Calu3 (cell line): ENCODE measurements at regions not wholly inside any gene's neighbourhood (a gene's known extent, or its start where the extent isn't known, plus 50 kb on each side); places are given as distances from the start of the nearest gene placed in this dataset.

Experiments
- BruUV-seq: library from RNA; stranded (reverse); fragments of 400-500 nt; replicated peaks from 2 replicates; lab custom pipeline; 2021; lab: Mats Ljungman, UMichigan
- CTCF ChIA-PET: fragments of 300-600 bp; sonication (Branson Sonifier 250); formaldehyde crosslinking; loops from one replicate; lab custom pipeline; 2022; ENCODE audit warnings: antibody characterized with exemption; lab: Charles Lee
- DNase-seq: peaks from one replicate; pipeline ENCODE4 v3.0.0; 2022
- H3K27ac Mint-ChIP-seq: one replicate; pipeline ENCODE4 v1.8.0; 2022; ENCODE audit warnings: mixed read lengths; ENCODE audit not compliant: unreplicated experiment
- H3K27me3 Mint-ChIP-seq: one replicate; pipeline ENCODE4 v1.8.0; 2022; ENCODE audit warnings: mixed read lengths; ENCODE audit not compliant: unreplicated experiment
- H3K36me3 Mint-ChIP-seq: one replicate; pipeline ENCODE4 v1.8.0; 2022; ENCODE audit warnings: mild to moderate bottlenecking, moderate library complexity, mixed read lengths; ENCODE audit not compliant: insufficient read depth, unreplicated experiment
- H3K4me1 Mint-ChIP-seq: one replicate; pipeline ENCODE4 v1.8.0; 2022; ENCODE audit warnings: mild to moderate bottlenecking, low read depth, mixed read lengths; ENCODE audit not compliant: unreplicated experiment
- H3K4me3 Mint-ChIP-seq: one replicate; pipeline ENCODE4 v1.8.0; 2022; ENCODE audit warnings: mild to moderate bottlenecking, low read depth, moderate library complexity, mixed read lengths; ENCODE audit not compliant: unreplicated experiment
- H3K9me3 Mint-ChIP-seq: one replicate; pipeline ENCODE4 v1.8.0; 2022; ENCODE audit warnings: low read depth, mixed read lengths; ENCODE audit not compliant: unreplicated experiment
- intact Hi-C: fragments of 100-400 bp; cut with micrococcal nuclease; formaldehyde crosslinking; loops from one replicate; pipeline ENCODE4 v1.10.0; 2022; ENCODE audit not compliant: unreplicated experiment
- TF ChIP-seq, protein P1 (sequence below): fragments of 200-600 bp; IDR thresholded peaks from one replicate; pipeline ENCODE4 v1.8.0; 2022; ENCODE audit warnings: antibody characterized with exemption; ENCODE audit not compliant: unreplicated experiment

DNA sequence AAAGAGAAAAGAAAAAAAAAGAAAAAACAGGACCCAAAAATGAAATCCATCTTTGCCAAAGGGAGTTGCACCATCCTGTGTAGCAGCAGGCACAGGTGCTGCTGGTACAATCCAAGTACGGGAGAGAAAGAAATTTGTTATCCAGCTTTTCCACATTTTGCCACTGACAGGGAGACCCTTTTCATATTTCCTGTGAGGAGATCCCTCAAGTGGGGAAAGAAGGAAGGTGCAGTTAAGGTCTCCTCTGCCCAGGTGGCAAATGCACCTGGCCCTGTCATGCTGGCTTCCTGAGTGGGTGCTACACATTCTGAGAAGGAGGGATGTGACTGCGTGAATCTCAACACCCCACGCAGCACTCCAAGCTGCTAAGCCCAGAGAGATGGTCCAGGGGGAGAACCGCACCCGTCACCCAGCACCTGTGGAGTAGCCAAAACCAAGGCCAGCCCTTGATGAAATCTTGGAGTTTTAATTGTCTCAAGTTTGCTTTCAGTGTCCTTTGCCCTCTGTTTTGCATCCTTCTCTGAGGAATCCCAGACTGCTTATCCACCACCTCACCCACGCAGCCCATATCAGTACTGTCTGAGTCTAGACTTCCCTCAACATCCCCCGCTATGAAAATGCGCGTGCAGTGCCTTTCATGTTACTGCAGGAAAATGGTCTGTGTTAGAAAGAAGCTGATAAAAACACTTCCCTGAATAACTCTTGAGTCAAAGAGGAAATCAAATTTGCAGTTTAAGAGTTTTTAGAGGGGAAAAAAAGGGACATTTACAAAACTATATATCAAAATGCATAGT lies 141.9 kb upstream of the THBS1 start:
- Mint-ChIP-seq H3K36me3 (no peaks in the 10 kb centered on the region), H3K4me3 (no peak overlapping the region), H3K9me3 (no peaks in the 10 kb centered on the region), H3K27me3 (no peaks in the 10 kb centered on the region), H3K27ac (no peak overlapping the region), H3K4me1 (no peaks in the 10 kb centered on the region)
- BruUV-seq = no TSS peak
- DNase-seq = no peak
- CTCF ChIA-PET = interaction anchor here (1.3 kb wide), 1 partner anchor 266 kb away, joined by 7 read pairs; no protein-coding TSS in a partner anchor
- intact Hi-C loops = loop anchor here (5.0 to 10.0 kb wide), 2 partner anchors 124 to 257 kb away; no protein-coding TSS in a partner anchor
- TF ChIP-seq, protein P1, sequence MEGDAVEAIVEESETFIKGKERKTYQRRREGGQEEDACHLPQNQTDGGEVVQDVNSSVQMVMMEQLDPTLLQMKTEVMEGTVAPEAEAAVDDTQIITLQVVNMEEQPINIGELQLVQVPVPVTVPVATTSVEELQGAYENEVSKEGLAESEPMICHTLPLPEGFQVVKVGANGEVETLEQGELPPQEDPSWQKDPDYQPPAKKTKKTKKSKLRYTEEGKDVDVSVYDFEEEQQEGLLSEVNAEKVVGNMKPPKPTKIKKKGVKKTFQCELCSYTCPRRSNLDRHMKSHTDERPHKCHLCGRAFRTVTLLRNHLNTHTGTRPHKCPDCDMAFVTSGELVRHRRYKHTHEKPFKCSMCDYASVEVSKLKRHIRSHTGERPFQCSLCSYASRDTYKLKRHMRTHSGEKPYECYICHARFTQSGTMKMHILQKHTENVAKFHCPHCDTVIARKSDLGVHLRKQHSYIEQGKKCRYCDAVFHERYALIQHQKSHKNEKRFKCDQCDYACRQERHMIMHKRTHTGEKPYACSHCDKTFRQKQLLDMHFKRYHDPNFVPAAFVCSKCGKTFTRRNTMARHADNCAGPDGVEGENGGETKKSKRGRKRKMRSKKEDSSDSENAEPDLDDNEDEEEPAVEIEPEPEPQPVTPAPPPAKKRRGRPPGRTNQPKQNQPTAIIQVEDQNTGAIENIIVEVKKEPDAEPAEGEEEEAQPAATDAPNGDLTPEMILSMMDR = no peak

DNA sequence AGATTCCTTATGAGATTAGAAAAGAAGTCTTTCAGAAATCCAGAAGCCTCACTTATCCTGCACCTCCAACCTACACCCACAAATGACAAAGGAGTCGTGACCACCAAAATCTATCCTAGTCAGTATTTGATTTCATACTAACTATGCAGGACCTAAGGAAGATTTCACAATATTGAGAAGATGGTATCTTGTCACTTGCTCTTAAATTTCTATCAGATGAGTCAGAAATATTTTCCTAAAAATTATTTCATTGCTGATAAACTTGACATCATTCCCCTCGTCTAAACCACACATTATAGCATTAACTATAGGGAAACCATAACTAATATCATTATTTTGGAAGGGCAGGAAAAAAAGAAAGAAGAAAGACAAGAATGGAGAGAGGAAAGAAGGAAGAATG lies 138.0 kb upstream of the THBS1 start:
- H3K27ac Mint-ChIP-seq = no peak overlapping the region
- CTCF ChIA-PET = no interaction called here
- H3K27me3 Mint-ChIP-seq = no peaks in the 10 kb centered on the region
- TF ChIP-seq, protein P1 = no peak
- no TSS peak for BruUV-seq
- H3K36me3 Mint-ChIP-seq = no peaks in the 10 kb centered on the region
- H3K4me3 Mint-ChIP-seq = no peak overlapping the region
- H3K9me3 Mint-ChIP-seq = no peaks in the 10 kb centered on the region
- intact Hi-C loops = no loop called here
- no peaks in the 10 kb centered on the region for H3K4me1 Mint-ChIP-seq
- no peak for DNase-seq

DNA sequence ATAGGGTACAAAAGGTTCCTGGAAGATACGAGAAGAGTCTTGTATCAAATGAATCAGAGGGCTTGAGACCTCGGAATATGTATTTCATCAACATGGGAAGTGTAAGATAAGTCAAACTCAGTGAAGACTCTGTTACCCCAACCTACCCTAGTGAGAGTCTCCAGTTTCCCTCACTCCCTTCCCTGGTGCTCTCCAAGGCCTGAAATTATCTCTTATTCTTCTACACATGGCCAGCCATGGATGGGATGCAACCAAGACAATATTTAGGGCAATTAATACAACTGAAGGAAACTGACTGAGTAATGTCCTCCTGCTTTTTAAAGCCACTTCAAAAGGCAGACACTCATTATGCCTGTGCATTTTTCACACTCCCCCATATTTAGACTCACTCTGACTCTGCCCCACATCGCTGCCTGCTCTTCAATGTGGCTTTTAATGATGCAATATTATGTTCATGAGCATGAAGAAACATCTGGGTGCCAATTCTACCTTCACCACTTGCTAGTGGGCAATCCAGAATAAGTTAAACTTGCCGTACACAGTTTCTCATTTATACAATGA lies 137.1 kb upstream of the THBS1 start:
- Mint-ChIP-seq H3K4me1 (no peaks in the 10 kb centered on the region), H3K9me3 (no peaks in the 10 kb centered on the region), H3K36me3 (no peaks in the 10 kb centered on the region), H3K27me3 (no peaks in the 10 kb centered on the region), H3K4me3 (no peak overlapping the region), H3K27ac (no peak overlapping the region)
- BruUV-seq = no TSS peak
- intact Hi-C loops = no loop called here
- no peak for DNase-seq
- CTCF ChIA-PET = no interaction called here
- TF ChIP-seq, protein P1 = no peak

DNA sequence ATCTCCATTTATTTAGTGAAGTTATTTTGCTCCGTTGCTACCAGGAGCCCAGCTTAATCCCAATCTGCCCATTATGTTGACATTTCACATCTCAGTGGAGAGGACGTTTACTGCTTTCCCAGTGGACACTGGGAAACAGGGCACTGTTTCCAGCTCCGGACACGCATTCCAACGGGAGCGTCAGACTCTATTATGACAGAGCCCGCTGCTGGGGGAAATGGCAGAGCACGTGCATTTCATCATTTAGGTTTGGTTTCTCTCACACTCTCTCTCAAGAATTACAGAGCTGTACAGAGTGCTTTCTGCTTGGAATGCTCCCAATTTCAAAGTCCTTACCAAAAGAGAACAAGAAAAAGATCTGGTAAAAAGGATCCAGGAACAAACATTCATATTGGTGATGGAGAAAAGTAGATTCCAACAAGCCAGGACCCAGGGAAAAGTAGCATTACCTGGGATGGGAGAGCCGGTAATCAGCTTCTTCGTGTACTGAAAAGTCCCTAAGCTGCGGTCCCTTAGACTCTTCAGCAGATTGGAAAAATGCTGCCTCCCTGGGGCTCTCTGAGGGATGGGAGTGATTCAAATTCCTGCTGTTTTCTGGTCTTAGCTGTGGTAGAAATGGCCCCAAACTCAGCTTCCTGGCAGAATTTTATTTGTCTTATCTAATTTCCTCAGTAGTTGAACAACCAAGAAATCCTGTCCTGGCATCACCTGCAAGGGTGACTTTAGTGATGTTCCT lies 136.0 kb upstream of the THBS1 start:
- H3K27ac Mint-ChIP-seq = no peak overlapping the region
- H3K9me3 Mint-ChIP-seq = no peaks in the 10 kb centered on the region
- H3K4me3 Mint-ChIP-seq = no peak overlapping the region
- H3K27me3 Mint-ChIP-seq = no peaks in the 10 kb centered on the region
- no TSS peak for BruUV-seq
- intact Hi-C loops = no loop called here
- no peaks in the 10 kb centered on the region for H3K4me1 Mint-ChIP-seq
- no peaks in the 10 kb centered on the region for H3K36me3 Mint-ChIP-seq
- CTCF ChIA-PET = no interaction called here
- DNase-seq = no peak
- TF ChIP-seq, protein P1 = no peak
